Hepatocyte (in vitro differentiated cells): ENCODE measurements at regions not wholly inside any gene's neighbourhood (a gene's known extent, or its start where the extent isn't known, plus 50 kb on each side); places are given as distances from the start of the nearest gene placed in this dataset.

Experiments
- DNase-seq: peaks from one replicate; pipeline ENCODE4 v3.0.0-alpha.2; 2016; ENCODE audit warnings: low spot score
- H2AFZ ChIP-seq: fragments of 200-600 bp; sonication (generic); 2 replicates; pipeline ENCODE4 v1.6.0; 2016; ENCODE audit warnings: antibody characterized with exemption, mild to moderate bottlenecking
- H3K27ac ChIP-seq: fragments of 200-600 bp; sonication (generic); 2 replicates; pipeline ENCODE4 v1.5.1; 2016; ENCODE audit warnings: mild to moderate bottlenecking
- H3K27me3 ChIP-seq: fragments of 200-600 bp; sonication (generic); 2 replicates; pipeline ENCODE4 v1.6.1; 2016
- H3K36me3 ChIP-seq: fragments of 200-600 bp; sonication (generic); replicated peaks from 2 replicates; pipeline ENCODE4 v1.5.1; 2016; ENCODE audit warnings: low read depth; ENCODE audit not compliant: insufficient read depth
- H3K4me1 ChIP-seq: fragments of 200-600 bp; sonication (generic); 2 replicates; pipeline ENCODE4 v1.5.1; 2016; ENCODE audit warnings: mild to moderate bottlenecking, moderate library complexity; ENCODE audit not compliant: insufficient read depth
- H3K4me2 ChIP-seq: fragments of 200-600 bp; sonication (generic); 2 replicates; pipeline ENCODE4 v1.6.0; 2016
- H3K4me3 ChIP-seq: fragments of 200-600 bp; sonication (generic); 2 replicates; pipeline ENCODE4 v1.5.1; 2016; ENCODE audit warnings: mild to moderate bottlenecking
- H3K79me2 ChIP-seq: fragments of 200-600 bp; sonication (generic); 2 replicates; pipeline ENCODE4 v1.6.0; 2017; ENCODE audit warnings: mild to moderate bottlenecking
- H3K9me2 ChIP-seq: fragments of 200-600 bp; sonication (generic); replicated peaks from 2 replicates; pipeline ENCODE4 v1.6.0; 2017; ENCODE audit warnings: mild to moderate bottlenecking; ENCODE audit not compliant: insufficient read depth
- H3K9me3 ChIP-seq: fragments of 200-600 bp; sonication (generic); 2 replicates; pipeline ENCODE4 v1.5.1; 2016; ENCODE audit warnings: low read depth, mild to moderate bottlenecking
- H4K20me1 ChIP-seq: fragments of 200-600 bp; sonication (generic); 2 replicates; pipeline ENCODE4 v1.6.0; 2016; ENCODE audit warnings: mild to moderate bottlenecking; ENCODE audit not compliant: insufficient read depth, poor library complexity, severe bottlenecking
- EZH2 ChIP-seq: fragments of 200-600 bp; sonication (generic); IDR thresholded peaks from 2 replicates; pipeline ENCODE4 v1.6.1; 2016; ENCODE audit warnings: antibody characterized with exemption, mild to moderate bottlenecking, borderline replicate concordance
- EZH2phosphoT487 ChIP-seq: fragments of 200-600 bp; sonication (generic); IDR thresholded peaks from one replicate; pipeline ENCODE4 v1.6.1; 2018; ENCODE audit warnings: antibody characterized with exemption, mild to moderate bottlenecking, low read depth, moderate library complexity; ENCODE audit not compliant: unreplicated experiment, severe bottlenecking
- whole genome bisulfite sequencing: methylation state at CpG from one replicate; pipeline ENCODE4 v1.1.6; 2016; ENCODE audit warnings: low lambda C conversion rate; ENCODE audit errors: missing lambda C conversion rate; 5-methylcytosine and 5-hydroxymethylcytosine counted together
- TF ChIP-seq, protein P1 (sequence below): fragments of 200-600 bp; sonication (generic); IDR thresholded peaks from 2 replicates; pipeline ENCODE4 v1.5.1; 2016; ENCODE audit warnings: antibody characterized with exemption, mild to moderate bottlenecking; ENCODE audit not compliant: poor library complexity

DNA sequence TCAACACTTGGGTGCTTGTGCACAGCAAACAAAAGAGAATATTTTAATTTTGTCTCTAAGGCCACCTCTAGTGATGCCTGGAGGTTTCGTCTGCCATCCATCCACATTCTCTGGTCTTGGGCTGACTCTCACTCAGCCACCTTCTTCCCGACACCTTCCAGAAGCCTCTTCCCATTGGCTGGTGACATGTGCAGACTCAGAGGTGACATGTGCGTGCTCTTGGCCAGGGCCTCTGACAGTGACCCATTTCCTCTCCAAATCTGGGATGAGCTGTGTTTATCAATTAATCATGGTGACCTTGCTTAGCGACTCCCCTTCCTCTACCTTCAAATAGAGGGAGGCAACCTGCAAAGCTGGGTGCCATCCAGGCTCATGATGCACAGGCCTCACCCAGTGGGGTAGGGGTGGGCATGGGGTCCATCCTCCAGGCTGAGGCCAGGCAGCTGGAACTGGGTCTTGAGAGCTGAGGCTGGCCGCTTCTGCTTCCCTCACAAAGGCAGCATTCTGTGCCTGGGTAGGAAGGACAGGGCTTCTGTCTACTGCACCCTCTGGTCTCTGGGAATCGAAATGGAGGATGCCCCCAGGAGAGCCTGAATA lies 91.8 kb downstream of the DHCR7 start:
- Histone ChIP-seq H4K20me1 (no peaks in the 10 kb centered on the region), H3K4me2 (no peak overlapping the region), H3K36me3 (no peaks in the 10 kb centered on the region), H3K4me1 (no peaks in the 10 kb centered on the region), H3K4me3 (no peak overlapping the region), H3K79me2 (no peaks in the 10 kb centered on the region), H3K9me2 (no peaks in the 10 kb centered on the region), H3K27me3 (no peaks in the 10 kb centered on the region), H2AFZ (no peak overlapping the region), H3K9me3 (no peaks in the 10 kb centered on the region), H3K27ac (no peak overlapping the region)
- DNase-seq: no peak
- TF ChIP-seq, protein P1, sequence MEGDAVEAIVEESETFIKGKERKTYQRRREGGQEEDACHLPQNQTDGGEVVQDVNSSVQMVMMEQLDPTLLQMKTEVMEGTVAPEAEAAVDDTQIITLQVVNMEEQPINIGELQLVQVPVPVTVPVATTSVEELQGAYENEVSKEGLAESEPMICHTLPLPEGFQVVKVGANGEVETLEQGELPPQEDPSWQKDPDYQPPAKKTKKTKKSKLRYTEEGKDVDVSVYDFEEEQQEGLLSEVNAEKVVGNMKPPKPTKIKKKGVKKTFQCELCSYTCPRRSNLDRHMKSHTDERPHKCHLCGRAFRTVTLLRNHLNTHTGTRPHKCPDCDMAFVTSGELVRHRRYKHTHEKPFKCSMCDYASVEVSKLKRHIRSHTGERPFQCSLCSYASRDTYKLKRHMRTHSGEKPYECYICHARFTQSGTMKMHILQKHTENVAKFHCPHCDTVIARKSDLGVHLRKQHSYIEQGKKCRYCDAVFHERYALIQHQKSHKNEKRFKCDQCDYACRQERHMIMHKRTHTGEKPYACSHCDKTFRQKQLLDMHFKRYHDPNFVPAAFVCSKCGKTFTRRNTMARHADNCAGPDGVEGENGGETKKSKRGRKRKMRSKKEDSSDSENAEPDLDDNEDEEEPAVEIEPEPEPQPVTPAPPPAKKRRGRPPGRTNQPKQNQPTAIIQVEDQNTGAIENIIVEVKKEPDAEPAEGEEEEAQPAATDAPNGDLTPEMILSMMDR: no peak
- TF ChIP-seq EZH2phosphoT487 (no peak), EZH2 (no peak)
- 92% methylated on average over 6 of the region's 6 CpGs for whole genome bisulfite sequencing

DNA sequence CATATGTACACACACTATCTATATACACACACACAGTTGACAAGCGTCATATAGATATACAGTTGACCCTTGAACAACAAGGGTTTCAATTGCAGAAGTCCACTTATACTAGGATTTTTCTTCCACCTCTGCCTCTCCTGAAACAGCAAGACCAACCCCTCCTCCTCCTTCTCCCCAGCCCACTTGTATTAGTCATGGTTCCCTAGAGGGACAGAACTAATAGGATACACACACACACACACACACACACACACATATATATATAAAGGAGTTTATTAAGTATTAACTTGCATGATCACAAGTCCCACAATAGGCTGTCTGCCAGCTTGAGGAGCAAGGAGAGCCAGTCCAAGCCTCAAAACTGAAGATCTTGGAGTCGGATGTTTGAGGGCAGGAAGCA lies 92.9 kb downstream of the DHCR7 start:
- H3K4me2 ChIP-seq: no peak overlapping the region
- H3K9me3 ChIP-seq: no peaks in the 10 kb centered on the region
- H3K27ac ChIP-seq: no peak overlapping the region
- H4K20me1 ChIP-seq: no peaks in the 10 kb centered on the region
- no peaks in the 10 kb centered on the region for H3K79me2 ChIP-seq
- H3K4me1 ChIP-seq: no peaks in the 10 kb centered on the region
- no peaks in the 10 kb centered on the region for H3K9me2 ChIP-seq
- no peaks in the 10 kb centered on the region for H3K27me3 ChIP-seq
- H2AFZ ChIP-seq: no peak overlapping the region
- DNase-seq: no peak
- TF ChIP-seq, protein P1: no peak
- TF ChIP-seq EZH2phosphoT487 (no peak), EZH2 (no peak)
- WGBS: 77% methylated on average over 2 of the region's 2 CpGs
- no peaks in the 10 kb centered on the region for H3K36me3 ChIP-seq
- no peak overlapping the region for H3K4me3 ChIP-seq

DNA sequence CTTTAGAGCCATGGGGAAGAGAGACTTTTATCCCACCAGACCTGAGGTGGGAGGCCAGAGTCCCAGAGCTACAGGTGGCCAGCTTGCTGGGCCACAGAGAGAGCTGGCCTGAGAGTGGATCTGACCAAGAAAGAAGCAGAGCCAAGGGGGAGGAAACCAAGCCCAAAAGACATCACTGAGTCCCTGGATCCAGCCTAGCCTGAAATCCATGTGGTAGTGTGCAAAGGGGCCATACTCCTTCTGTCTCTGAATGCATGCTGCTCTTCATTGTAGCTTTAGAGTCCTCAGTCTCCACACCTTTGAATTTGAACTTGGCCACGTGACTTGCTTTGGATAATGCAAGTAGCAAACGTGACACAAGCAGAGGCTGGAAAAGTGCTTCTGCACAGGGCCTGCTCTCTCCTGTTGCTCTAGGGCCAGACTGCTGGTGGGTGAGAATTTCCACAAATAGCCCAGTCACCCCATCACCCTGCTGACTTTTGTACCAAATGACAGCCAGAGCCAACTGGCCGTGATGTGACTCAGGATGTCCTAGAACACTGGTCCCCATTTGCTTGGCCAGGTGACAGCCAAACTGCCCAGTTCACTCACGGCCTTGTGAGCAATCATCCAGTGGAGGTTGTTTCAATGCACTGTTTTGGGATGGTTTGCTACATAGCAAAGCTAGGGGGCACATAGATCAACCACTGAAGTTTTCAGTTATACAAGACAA lies 93.6 kb downstream of the DHCR7 start:
- H3K36me3 ChIP-seq: no peaks in the 10 kb centered on the region
- TF ChIP-seq EZH2: no peak
- TF ChIP-seq, protein P1: no peak
- no peak for TF ChIP-seq EZH2phosphoT487
- no peaks in the 10 kb centered on the region for H3K27me3 ChIP-seq
- no peaks in the 10 kb centered on the region for H3K79me2 ChIP-seq
- H2AFZ ChIP-seq: no peak overlapping the region
- H3K9me3 ChIP-seq: no peaks in the 10 kb centered on the region
- WGBS: 82% methylated on average over 4 of the region's 4 CpGs
- H3K4me2 ChIP-seq: no peak overlapping the region
- DNase-seq: no peak
- no peak overlapping the region for H3K27ac ChIP-seq
- H3K4me1 ChIP-seq: no peaks in the 10 kb centered on the region
- H3K9me2 ChIP-seq: no peaks in the 10 kb centered on the region
- H3K4me3 ChIP-seq: no peak overlapping the region
- no peaks in the 10 kb centered on the region for H4K20me1 ChIP-seq
